ENCODE measurements at regions not wholly inside any gene's neighbourhood (a gene's known extent, or its start where the extent isn't known, plus 50 kb on each side); places are given as distances from the start of the nearest gene placed in this dataset.

DNA sequence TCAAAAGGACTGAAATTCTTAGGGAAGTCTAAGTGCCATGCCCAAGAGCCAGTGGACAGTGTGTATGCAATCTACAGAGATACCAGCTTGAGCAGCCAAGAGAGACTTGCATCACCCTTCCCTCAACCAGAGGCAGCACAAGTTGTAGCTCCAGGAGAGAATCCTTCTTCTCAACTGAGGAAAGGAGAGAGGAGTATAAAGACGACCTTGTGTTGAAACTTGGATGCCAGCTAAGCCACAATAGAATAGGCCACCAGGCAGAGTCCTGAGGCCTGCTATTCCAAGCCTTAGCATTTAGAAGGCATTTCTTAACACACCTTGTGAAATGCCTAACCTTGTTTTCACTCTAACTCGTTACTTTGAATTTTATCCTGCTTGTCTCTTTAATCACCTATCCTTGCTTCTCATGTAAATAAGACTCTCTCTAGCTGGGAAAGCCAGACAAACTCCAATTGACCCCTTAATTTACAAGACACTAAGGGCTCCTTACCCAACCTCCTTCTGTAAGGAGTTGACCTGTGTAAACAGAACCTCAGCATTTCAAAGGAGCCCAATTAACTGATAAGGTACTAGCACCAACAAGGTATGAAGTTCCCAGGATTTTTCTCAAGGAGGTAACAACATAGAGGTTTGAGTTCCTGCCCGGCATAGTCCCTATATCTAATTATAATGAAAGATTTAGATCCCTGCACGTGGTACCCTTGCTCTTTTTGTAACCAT, 738.8 kb downstream of the AMY1C start:
- FAIRE-seq, result no peak
- no peak for TF ChIP-seq TAF1 (IDR thresholded peaks at IDR 0.05; ENCODE audit: borderline replicate concordance, low read depth, low read length)
- no peak for TF ChIP-seq POLR2A (IDR thresholded peaks at IDR 0.05; ENCODE audit: low read depth, low read length)
- TF ChIP-seq POLR2AphosphoS5 (IDR thresholded peaks at IDR 0.05; ENCODE audit: low read depth, low read length), result no peak
- DNase-seq (ENCODE audit: insufficient read length), result no peak

DNA sequence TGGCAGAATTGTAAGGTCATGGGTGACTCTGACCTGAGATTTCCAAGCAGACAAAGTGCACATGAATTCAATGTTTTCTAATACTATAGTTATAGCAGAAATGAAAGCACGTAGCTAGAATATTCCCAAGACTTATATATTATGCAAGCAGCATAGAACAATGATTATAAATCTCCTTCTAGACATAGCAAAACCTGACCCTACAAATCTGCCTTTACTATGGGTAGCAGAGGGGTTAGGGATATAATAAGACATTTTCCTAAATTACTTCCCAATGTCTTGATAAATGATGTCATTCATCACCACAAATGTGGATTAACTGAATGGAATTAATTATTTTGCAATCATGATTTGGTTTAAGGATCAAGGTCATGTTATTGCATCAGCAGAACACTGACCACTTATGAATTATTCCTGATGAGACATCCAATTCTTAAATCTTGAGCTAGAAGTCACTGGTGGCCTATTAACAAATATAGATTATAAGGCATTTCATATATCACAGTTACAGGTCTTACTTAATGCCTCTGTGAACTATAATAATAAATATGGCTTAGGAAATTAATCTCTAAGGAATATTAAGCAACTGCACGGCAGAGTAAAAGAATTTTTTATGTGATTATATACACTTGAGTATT, 776.6 kb downstream of the AMY1C start:
- no peak for DNase-seq (ENCODE audit: insufficient read length)
- FAIRE-seq, result no peak
- TF ChIP-seq POLR2A (IDR thresholded peaks at IDR 0.05; ENCODE audit: low read depth, low read length) (no peak), POLR2AphosphoS5 (IDR thresholded peaks at IDR 0.05; ENCODE audit: low read depth, low read length) (no peak), TAF1 (IDR thresholded peaks at IDR 0.05; ENCODE audit: borderline replicate concordance, low read depth, low read length) (no peak)

DNA sequence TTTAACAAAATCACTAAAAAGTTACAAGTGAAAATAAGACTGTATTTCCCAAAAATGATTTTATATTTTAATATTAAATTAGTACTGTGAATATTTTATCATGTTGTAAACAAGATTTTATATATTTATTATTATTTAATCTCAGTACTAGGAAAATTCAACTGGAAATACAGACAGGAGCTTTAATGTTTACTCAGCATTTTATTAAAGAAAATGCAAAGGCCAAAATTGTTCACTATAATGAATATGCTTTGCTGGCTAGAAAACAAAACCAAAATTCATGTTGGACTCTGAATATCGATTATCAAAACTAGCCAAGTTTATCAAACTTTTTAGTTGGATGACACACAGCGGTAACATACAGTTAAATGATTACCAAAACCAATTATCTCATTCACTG, 782.3 kb downstream of the AMY1C start:
- no peak for TF ChIP-seq POLR2AphosphoS5 (IDR thresholded peaks at IDR 0.05; ENCODE audit: low read depth, low read length)
- no peak for TF ChIP-seq TAF1 (IDR thresholded peaks at IDR 0.05; ENCODE audit: borderline replicate concordance, low read depth, low read length)
- TF ChIP-seq POLR2A (IDR thresholded peaks at IDR 0.05; ENCODE audit: low read depth, low read length), result no peak
- FAIRE-seq, result no peak
- DNase-seq (ENCODE audit: insufficient read length), result no peak

DNA sequence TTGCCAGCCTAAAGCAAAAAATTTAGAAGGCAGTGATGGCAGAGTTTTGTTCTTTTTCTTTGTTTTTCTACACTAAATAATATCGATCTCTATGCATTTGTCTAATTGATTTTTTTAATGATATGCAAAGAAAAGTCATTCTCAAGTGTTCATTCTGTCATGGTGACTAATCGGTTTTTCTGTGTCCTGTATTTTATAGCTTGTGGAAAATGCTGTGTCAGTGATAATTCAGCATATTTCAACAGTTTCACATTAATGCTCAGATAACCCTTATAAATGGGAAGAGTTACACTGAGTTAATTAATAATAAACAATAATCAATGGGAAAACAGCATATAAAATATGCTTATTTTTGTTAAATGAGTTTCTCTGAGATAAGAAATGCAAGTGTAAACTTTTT, 824.9 kb downstream of the AMY1C start:
- FAIRE-seq (no peak), DNase-seq (ENCODE audit: insufficient read length) (no peak)
- TF ChIP-seq TAF1 (IDR thresholded peaks at IDR 0.05; ENCODE audit: borderline replicate concordance, low read depth, low read length) (no peak), POLR2A (IDR thresholded peaks at IDR 0.05; ENCODE audit: low read depth, low read length) (no peak), POLR2AphosphoS5 (IDR thresholded peaks at IDR 0.05; ENCODE audit: low read depth, low read length) (no peak)

GRCh38 chr1:104592926-104593325, 843.2 kb downstream of the AMY1C start:
- FAIRE-seq, result no peak
- no peak for TF ChIP-seq POLR2AphosphoS5 (IDR thresholded peaks at IDR 0.05; ENCODE audit: low read depth, low read length)
- no peak for TF ChIP-seq POLR2A (IDR thresholded peaks at IDR 0.05; ENCODE audit: low read depth, low read length)
- no peak for TF ChIP-seq TAF1 (IDR thresholded peaks at IDR 0.05; ENCODE audit: borderline replicate concordance, low read depth, low read length)

DNA sequence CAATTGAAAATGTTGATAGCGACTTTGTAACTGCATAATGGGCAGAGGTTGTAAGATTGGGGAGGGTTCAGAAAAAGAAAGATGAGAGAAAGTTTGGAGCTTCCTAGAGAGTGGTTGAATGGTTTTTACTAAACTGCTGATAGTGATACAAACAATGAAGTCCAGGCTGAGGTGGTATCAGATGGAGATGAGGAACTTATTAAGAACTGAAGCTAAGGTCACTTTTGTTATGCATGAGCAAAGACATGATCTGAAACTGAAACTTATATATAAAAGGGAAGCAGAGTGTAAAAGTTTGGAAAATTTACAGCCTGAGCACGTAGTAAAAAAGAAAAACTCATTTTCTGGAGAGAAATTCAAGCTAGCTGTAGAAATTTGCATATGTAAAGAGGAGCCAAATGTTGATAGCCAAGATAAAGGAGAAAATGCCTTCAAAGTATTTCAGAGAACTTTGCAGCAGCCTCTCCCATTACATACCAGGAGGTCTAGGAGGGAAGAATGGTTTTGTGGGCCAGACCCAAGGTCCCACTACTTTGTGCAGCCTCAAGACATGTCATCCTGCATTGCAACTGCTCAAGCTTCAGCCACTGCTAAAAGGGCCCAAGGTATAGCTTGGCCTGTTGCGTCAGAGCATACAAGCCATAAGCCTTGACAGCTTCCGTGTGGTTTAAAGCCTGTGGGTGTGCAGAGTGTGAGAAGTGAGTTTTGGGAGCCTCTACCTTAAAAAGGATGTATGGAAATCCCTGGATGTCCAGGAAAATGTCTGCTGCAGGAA, 843.9 kb downstream of the AMY1C start:
- FAIRE-seq, result peak; percentile 57
- TF ChIP-seq TAF1 (IDR thresholded peaks at IDR 0.05; ENCODE audit: borderline replicate concordance, low read depth, low read length) (no peak), POLR2AphosphoS5 (IDR thresholded peaks at IDR 0.05; ENCODE audit: low read depth, low read length) (no peak), POLR2A (IDR thresholded peaks at IDR 0.05; ENCODE audit: low read depth, low read length) (no peak)
- DNase-seq (ENCODE audit: insufficient read length), result no peak

More at GRCh38 chr1:104592926-104593325, 843.2 kb downstream of the AMY1C start:
- no peak for DNase-seq (ENCODE audit: insufficient read length)

DNA sequence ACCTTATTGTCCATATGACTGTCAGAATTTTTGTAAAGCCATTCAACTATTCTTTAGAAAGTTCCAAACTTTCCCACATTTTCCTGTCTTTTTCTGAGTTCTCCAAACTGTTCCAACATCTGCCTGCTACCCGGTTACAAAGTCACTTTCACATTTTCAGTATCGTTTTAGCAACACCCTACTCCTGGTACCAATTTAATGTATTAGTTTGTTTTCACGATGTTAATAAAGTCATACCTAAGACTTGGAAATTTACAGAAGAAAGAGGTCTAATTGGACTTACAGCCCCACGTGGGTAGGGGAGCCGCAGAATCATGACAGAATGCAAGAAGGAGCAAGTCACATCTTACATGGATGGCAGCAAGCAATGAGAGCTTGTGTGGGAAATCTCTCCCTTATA, 867.8 kb downstream of the AMY1C start:
- DNase-seq (ENCODE audit: insufficient read length) (no peak), FAIRE-seq (no peak)
- TF ChIP-seq POLR2A (IDR thresholded peaks at IDR 0.05; ENCODE audit: low read depth, low read length) (no peak), POLR2AphosphoS5 (IDR thresholded peaks at IDR 0.05; ENCODE audit: low read depth, low read length) (no peak), TAF1 (IDR thresholded peaks at IDR 0.05; ENCODE audit: borderline replicate concordance, low read depth, low read length) (no peak)

DNA sequence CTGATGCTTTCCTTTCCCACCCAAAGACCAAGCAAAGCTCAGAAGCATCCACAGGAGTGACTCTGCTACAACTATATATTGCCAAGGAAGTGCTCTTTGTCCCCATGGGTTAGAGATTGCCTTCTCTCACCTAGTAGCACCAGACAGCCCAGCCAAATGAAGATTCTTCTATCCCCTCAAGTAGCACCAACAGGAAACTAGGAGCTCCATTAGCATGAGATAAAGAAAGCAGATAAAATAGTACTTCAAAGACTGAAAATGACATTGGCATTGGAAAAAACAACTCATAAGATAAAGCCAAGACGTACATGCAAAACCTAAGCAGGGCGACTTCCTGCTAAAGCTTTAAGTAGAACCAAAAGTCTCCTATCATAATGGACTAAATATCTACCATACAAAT, 871.5 kb downstream of the AMY1C start:
- FAIRE-seq (no peak), DNase-seq (ENCODE audit: insufficient read length) (no peak)
- no peak for TF ChIP-seq POLR2A (IDR thresholded peaks at IDR 0.05; ENCODE audit: low read depth, low read length)
- no peak for TF ChIP-seq POLR2AphosphoS5 (IDR thresholded peaks at IDR 0.05; ENCODE audit: low read depth, low read length)
- TF ChIP-seq TAF1 (IDR thresholded peaks at IDR 0.05; ENCODE audit: borderline replicate concordance, low read depth, low read length), result no peak

- TF ChIP-seq POLR2A (IDR thresholded peaks at IDR 0.05; ENCODE audit: low read depth, low read length) (no peak), POLR2AphosphoS5 (IDR thresholded peaks at IDR 0.05; ENCODE audit: low read depth, low read length) (no peak), TAF1 (IDR thresholded peaks at IDR 0.05; ENCODE audit: borderline replicate concordance, low read depth, low read length) (no peak)
- no peak for FAIRE-seq
Measured at GRCh38 chr1:104624538-104624937, 874.8 kb downstream of the AMY1C start.

GRCh38 chr1:104629589-104629988, 879.9 kb downstream of the AMY1C start:
- no peak for TF ChIP-seq POLR2AphosphoS5 (IDR thresholded peaks at IDR 0.05; ENCODE audit: low read depth, low read length)
- no peak for TF ChIP-seq TAF1 (IDR thresholded peaks at IDR 0.05; ENCODE audit: borderline replicate concordance, low read depth, low read length)
- TF ChIP-seq POLR2A (IDR thresholded peaks at IDR 0.05; ENCODE audit: low read depth, low read length), result no peak
- DNase-seq (ENCODE audit: insufficient read length), result no peak
- no peak for FAIRE-seq

More at GRCh38 chr1:104624538-104624937, 874.8 kb downstream of the AMY1C start:
- no peak for DNase-seq (ENCODE audit: insufficient read length)

DNA sequence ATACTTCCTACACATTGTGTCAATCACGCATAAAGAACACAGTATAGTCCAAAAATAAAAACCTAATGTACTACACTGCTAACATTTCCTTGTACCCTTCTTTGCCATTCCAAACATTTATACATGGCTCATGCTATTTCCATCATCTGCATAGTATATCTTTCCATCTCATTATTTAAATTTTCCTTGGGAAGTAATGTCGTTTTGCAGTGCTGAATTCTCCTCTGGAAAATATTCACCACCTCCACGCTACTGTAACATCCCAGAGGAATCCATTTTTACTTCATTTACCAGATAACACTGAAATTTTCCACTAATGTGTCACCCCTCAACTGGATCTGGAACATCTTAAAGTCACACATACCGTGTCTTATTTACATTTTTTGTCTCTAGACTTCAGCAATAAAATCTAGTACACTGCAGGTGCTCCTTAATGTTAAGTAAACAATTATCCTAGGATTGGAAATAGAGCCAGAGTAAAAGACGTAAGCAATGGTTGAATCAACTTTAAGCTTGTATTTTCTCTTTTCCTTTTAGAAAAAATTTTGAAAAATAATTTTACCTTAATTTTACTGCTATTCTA, 881.0 kb downstream of the AMY1C start:
- TF ChIP-seq POLR2A (IDR thresholded peaks at IDR 0.05; ENCODE audit: low read depth, low read length) (no peak), TAF1 (IDR thresholded peaks at IDR 0.05; ENCODE audit: borderline replicate concordance, low read depth, low read length) (no peak), POLR2AphosphoS5 (IDR thresholded peaks at IDR 0.05; ENCODE audit: low read depth, low read length) (no peak)
- no peak for FAIRE-seq
- DNase-seq (ENCODE audit: insufficient read length), result no peak
